Naive thymus-derived CD8-positive, alpha-beta T cell (primary cell): ENCODE measurements at regions not wholly inside any gene's neighbourhood (a gene's known extent, or its start where the extent isn't known, plus 50 kb on each side); places are given as distances from the start of the nearest gene placed in this dataset.

Experiments used
- ATAC-seq, 2 donors: fragments of 150-1000 bp; cut with Tn5 transposase in 1 of 2; sonication (Bioruptor Pico), chemical (Tn5 transposase) in 1 of 2; 1 replicate in 1 of 2; 2 replicates in 1 of 2; pipeline ENCODE4 v1.10.0; 2021; ENCODE audit warnings: mild to moderate bottlenecking in 2 of 2, moderate library complexity in 2 of 2
- POLR2A ChIA-PET: fragments of 350-600 bp; sonication (Branson Sonifier 250); formaldehyde crosslinking; loops from one replicate; lab custom pipeline; 2021; ENCODE audit warnings: antibody characterized with exemption; lab: Charles Lee
- DNase-seq, 10 donors: peaks; one replicate each; pipeline versions ENCODE4 v3.0.0 to v3.0.0-alpha.2; 2020 to 2022
- H3K27ac Mint-ChIP-seq, 10 donors: one replicate each; pipeline ENCODE4 v1.8.0; 2020 to 2022; ENCODE audit warnings: mild to moderate bottlenecking in 10 of 10, mixed read lengths in 10 of 10, moderate library complexity in 4 of 10, inconsistent platforms in 1 of 10
- H3K27me3 Mint-ChIP-seq, 5 donors: one replicate each; pipeline ENCODE4 v1.8.0; 2021 to 2022; ENCODE audit warnings: mixed read lengths in 5 of 5
- H3K36me3 Mint-ChIP-seq, 3 donors: one replicate each; pipeline ENCODE4 v1.8.0; 2020 to 2022; ENCODE audit warnings: mixed read lengths in 3 of 3, mild to moderate bottlenecking in 2 of 3, inconsistent platforms in 1 of 3
- H3K4me1 Mint-ChIP-seq, 4 donors: one replicate each; pipeline ENCODE4 v1.8.0; 2021 to 2022; ENCODE audit warnings: mixed read lengths in 4 of 4
- H3K4me3 Mint-ChIP-seq, 10 donors: one replicate each; pipeline ENCODE4 v1.8.0; 2020 to 2022; ENCODE audit warnings: mild to moderate bottlenecking in 10 of 10, mixed read lengths in 10 of 10, moderate library complexity in 6 of 10, inconsistent platforms in 1 of 10
- H3K9me3 Mint-ChIP-seq, 9 donors: one replicate each; pipeline ENCODE4 v1.8.0; 2020 to 2022; ENCODE audit warnings: mixed read lengths in 9 of 9, mild to moderate bottlenecking in 3 of 9, inconsistent platforms in 1 of 9, moderate library complexity in 1 of 9

DNA sequence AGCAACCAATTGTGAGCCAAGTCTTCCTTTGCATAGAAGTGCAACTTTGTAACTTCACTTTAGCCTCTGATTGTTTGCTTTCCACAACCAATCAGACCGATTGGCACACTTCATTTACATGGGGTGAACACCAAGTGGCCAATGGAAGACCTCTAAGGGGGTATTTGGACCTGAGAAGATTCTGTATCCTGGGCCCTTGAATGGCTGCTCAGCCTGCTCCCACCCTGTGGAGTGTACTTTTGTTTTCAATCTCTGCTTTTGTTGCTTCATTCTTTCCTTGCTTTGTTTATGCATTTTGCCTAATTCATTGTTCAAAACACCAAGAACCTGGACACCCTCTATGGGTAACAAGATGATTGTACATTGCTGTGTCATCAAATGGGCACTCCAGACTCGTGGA is 385.7 kb upstream of the NRP1 start:
- DNase-seq, result no peak
- POLR2A ChIA-PET, result no interaction called here
- H3K36me3 Mint-ChIP-seq, result no peaks in the 10 kb centered on the region
- H3K27ac Mint-ChIP-seq, result no peak overlapping the region
- H3K4me1 Mint-ChIP-seq, result no peaks in the 10 kb centered on the region
- peaks cover 0 to 3% (median 0%) of the 10 kb centered on the region in 9 donors for H3K9me3 Mint-ChIP-seq
- peaks cover 0 to 8% (median 2%) of the 10 kb centered on the region in 5 donors for H3K27me3 Mint-ChIP-seq
- no peak for ATAC-seq
- no peak overlapping the region for H3K4me3 Mint-ChIP-seq

GRCh38 chr10:33719005-33719703 is 384.7 kb upstream of the NRP1 start:
- H3K4me1 Mint-ChIP-seq, result no peaks in the 10 kb centered on the region
- peaks cover 0 to 3% (median 0%) of the 10 kb centered on the region in 9 donors for H3K9me3 Mint-ChIP-seq
- no peak overlapping the region for H3K4me3 Mint-ChIP-seq
- no peaks in the 10 kb centered on the region for H3K36me3 Mint-ChIP-seq
- DNase-seq (no peak), ATAC-seq (no peak)
- no peak overlapping the region for H3K27ac Mint-ChIP-seq
- POLR2A ChIA-PET, result no interaction called here
- H3K27me3 Mint-ChIP-seq, result peaks cover 0 to 10% (median 0%) of the 10 kb centered on the region in 5 donors

- Mint-ChIP-seq H3K4me1 (no peaks in the 10 kb centered on the region), H3K36me3 (no peaks in the 10 kb centered on the region), H3K9me3 (peaks cover 0 to 3% (median 0%) of the 10 kb centered on the region in 9 donors), H3K27me3 (peaks cover 3 to 15% (median 7%) of the 10 kb centered on the region in 5 donors), H3K4me3 (no peak overlapping the region), H3K27ac (no peak overlapping the region)
- POLR2A ChIA-PET, result no interaction called here
- DNase-seq (no peak), ATAC-seq (no peak)
Observed at GRCh38 chr10:33716501-33717267, 382.2 kb upstream of the NRP1 start.

DNA sequence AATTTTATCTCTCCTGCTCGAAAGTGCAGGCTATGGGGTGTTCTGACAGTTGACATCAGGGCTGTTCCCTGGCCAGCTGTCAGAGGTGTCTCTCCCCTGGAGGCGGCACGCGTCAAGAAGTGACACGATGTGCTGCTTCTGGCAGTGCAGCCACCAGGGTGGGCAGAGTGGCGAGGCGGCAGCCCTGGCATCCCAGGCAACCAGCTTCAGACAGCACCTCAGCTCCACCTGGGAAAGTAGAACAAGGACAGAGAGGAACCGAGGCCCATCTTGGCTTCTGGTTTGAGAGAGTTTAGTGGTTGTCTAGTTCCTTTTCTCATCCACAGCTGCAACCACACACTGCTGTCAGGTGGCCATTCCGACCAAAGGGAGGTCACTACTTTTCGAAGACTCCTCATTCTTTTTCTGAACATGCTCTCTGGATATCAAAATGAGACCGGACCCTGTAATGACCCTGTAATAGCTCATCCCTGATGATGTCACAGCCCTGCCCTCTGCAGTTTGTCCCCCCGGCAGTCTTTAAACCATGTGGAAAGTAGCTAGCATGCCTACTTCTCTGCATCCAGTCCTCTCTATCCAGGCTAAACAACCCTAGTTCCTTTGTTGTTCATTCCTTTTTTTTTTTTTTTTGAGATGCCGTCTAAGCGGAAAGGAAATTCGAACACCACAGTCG is 381.0 kb upstream of the NRP1 start:
- Mint-ChIP-seq H3K4me3 (no peak overlapping the region), H3K4me1 (no peaks in the 10 kb centered on the region)

GRCh38 chr10:33712825-33713224 is 378.4 kb upstream of the NRP1 start:
- POLR2A ChIA-PET, result no interaction called here
- Mint-ChIP-seq H3K9me3 (no peaks in the 10 kb centered on the region), H3K4me3 (no peak overlapping the region), H3K27me3 (peaks cover 6 to 17% (median 11%) of the 10 kb centered on the region in 5 donors), H3K4me1 (no peaks in the 10 kb centered on the region), H3K36me3 (no peaks in the 10 kb centered on the region), H3K27ac (no peak overlapping the region)
- ATAC-seq (no peak), DNase-seq (no peak)

More for the DNA sequence above, 381.0 kb upstream of the NRP1 start:
- POLR2A ChIA-PET, result no interaction called here
- no peak overlapping the region for H3K27ac Mint-ChIP-seq
- ATAC-seq, result no peak
- no peak for DNase-seq
- H3K9me3 Mint-ChIP-seq, result peaks cover 0 to 3% (median 0%) of the 10 kb centered on the region in 9 donors
- no peaks in the 10 kb centered on the region for H3K36me3 Mint-ChIP-seq
- peaks cover 3 to 15% (median 7%) of the 10 kb centered on the region in 5 donors for H3K27me3 Mint-ChIP-seq

DNA sequence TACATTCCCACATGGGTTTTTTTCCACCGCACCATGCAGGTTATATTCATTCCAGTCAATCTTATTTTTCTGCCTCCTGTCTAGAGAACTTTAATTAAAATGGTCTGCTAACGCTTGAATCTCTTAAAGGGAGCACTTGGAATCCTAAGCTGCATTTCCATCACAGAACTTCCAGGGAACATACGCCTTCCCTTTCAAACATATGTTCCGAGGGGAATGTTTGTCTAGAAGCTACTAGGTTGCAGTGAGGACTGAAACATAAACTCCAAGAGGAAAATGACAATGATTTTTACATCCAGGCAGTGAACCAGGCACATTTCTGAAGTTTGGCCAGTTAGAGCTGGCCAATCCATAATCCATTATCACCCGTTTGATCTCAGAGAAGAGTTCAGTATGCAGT is 375.5 kb upstream of the NRP1 start:
- DNase-seq, result no peak
- Mint-ChIP-seq H3K4me3 (no peak overlapping the region), H3K4me1 (no peaks in the 10 kb centered on the region), H3K9me3 (no peaks in the 10 kb centered on the region), H3K36me3 (no peaks in the 10 kb centered on the region), H3K27ac (no peak overlapping the region), H3K27me3 (peaks cover 6 to 28% (median 13%) of the 10 kb centered on the region in 5 donors)
- POLR2A ChIA-PET, result no interaction called here
- no peak for ATAC-seq

GRCh38 chr10:33709008-33709753 is 374.7 kb upstream of the NRP1 start:
- no peaks in the 10 kb centered on the region for H3K9me3 Mint-ChIP-seq
- POLR2A ChIA-PET, result no interaction called here
- ATAC-seq, result no peak

GRCh38 chr10:33708561-33708960 is 374.1 kb upstream of the NRP1 start:
- Mint-ChIP-seq H3K27ac (no peak overlapping the region), H3K9me3 (no peaks in the 10 kb centered on the region), H3K4me3 (no peak overlapping the region), H3K4me1 (no peaks in the 10 kb centered on the region), H3K27me3 (peaks cover 6 to 23% (median 8%) of the 10 kb centered on the region in 5 donors), H3K36me3 (no peaks in the 10 kb centered on the region)
- ATAC-seq, result no peak
- no peak for DNase-seq
- POLR2A ChIA-PET, result no interaction called here

More at GRCh38 chr10:33709008-33709753, 374.7 kb upstream of the NRP1 start:
- Mint-ChIP-seq H3K27me3 (peaks cover 6 to 26% (median 11%) of the 10 kb centered on the region in 5 donors), H3K27ac (no peak overlapping the region), H3K36me3 (no peaks in the 10 kb centered on the region), H3K4me3 (no peak overlapping the region), H3K4me1 (no peaks in the 10 kb centered on the region)
- no peak for DNase-seq

DNA sequence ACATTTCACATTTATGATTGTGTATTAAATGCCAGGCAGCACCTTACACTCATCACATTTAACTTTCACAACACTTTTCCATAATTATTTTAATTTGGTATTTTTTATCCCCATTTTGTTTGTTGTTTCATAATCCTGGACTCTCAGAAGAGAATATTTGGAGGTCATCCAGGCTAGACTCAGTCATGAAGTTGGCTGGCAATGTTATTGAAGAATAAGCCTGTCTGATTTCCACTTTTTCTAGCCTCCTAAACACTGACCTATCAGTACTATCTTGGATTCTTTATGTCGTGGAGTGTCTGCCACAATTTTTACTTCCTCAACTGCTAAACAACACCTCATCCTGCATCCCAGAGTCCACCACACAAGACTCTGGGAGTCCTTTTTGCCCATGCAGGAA is 372.3 kb upstream of the NRP1 start:
- ATAC-seq (no peak), DNase-seq (no peak)
- H3K4me1 Mint-ChIP-seq, result no peaks in the 10 kb centered on the region
- POLR2A ChIA-PET, result no interaction called here
- H3K36me3 Mint-ChIP-seq, result no peaks in the 10 kb centered on the region
- H3K27ac Mint-ChIP-seq, result no peak overlapping the region
- no peaks in the 10 kb centered on the region for H3K9me3 Mint-ChIP-seq
- no peak overlapping the region for H3K4me3 Mint-ChIP-seq
- peaks cover 3 to 21% (median 8%) of the 10 kb centered on the region in 5 donors for H3K27me3 Mint-ChIP-seq

- Mint-ChIP-seq H3K4me1 (no peaks in the 10 kb centered on the region), H3K27ac (no peak overlapping the region), H3K36me3 (no peaks in the 10 kb centered on the region), H3K9me3 (no peaks in the 10 kb centered on the region), H3K27me3 (peaks cover 3 to 27% (median 8%) of the 10 kb centered on the region in 5 donors), H3K4me3 (no peak overlapping the region)
- POLR2A ChIA-PET, result no interaction called here
- no peak for ATAC-seq
- DNase-seq, result no peak
Observed at GRCh38 chr10:33706191-33706590, 371.7 kb upstream of the NRP1 start.

DNA sequence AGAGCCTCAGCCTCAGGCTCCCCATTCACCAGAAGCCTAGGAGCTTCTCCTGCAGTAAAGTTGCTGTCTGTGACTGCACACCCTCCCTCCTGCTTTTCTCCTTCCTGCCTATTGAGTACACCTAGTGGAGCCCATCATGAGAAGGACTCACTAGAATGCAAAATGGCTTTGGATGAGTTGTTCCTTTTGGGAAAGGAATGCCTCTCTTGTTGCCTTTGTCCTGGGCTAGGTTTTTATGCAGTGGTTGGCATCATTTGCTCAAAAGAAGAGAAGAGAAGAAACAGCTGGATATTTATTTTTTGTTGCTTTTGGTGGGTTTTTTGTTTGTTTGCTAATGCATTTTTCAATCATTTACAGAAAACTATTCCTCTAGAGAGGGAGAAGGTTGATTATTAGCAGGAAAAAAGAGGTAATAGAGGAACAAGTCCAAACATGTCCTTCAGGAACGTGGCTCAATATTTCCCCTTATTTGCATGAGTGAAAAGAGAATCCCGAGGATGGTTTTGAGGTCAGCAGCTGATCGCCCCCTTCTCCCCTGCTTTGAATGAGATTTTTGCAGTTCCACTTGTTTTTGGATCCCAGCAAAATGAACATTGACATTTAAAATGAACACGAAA is 369.9 kb upstream of the NRP1 start:
- Mint-ChIP-seq H3K9me3 (no peaks in the 10 kb centered on the region), H3K36me3 (no peaks in the 10 kb centered on the region), H3K27ac (no peak overlapping the region), H3K4me3 (no peak overlapping the region), H3K27me3 (peaks cover 2 to 36% (median 9%) of the 10 kb centered on the region in 5 donors), H3K4me1 (no peaks in the 10 kb centered on the region)
- POLR2A ChIA-PET, result no interaction called here
- no peak for ATAC-seq
- no peak for DNase-seq

DNA sequence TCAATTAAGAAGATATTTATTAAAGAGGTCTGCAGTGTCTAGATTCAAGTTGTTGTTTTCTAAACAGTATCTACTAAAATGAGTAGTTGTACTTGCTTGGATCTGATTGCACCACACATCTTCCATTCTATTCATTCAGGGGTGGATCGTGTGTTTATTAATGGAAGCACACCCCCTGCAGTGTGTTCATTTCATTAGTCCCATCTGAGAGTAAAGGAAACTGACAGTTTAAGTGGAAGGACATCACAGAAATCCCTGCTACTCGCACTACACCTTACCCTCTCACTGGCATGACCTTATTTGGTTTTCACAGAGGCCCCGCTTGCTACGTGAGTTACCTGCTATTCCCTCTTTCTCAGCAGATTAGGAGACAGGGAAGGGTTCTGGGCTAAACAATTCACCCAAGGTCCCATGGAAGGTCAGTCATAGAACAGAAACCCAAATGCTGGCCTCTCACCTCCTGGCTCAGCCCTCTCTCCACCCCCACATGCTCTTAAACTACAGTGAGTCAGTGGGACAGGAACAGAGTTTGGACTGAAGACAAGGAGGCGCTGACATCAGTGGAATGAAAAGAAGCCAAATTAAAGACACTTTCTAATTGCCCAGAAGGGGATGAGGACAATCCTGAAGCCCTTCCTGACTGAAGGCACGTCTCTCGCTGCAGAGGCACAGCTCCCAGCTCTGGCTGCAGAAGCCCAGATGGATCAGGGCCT is 369.2 kb upstream of the NRP1 start:
- H3K4me3 Mint-ChIP-seq, result no peak overlapping the region
- peaks cover 2 to 36% (median 9%) of the 10 kb centered on the region in 5 donors for H3K27me3 Mint-ChIP-seq
- POLR2A ChIA-PET, result no interaction called here
- DNase-seq, result no peak
- no peaks in the 10 kb centered on the region for H3K36me3 Mint-ChIP-seq
- H3K27ac Mint-ChIP-seq, result no peak overlapping the region
- H3K4me1 Mint-ChIP-seq, result no peaks in the 10 kb centered on the region
- no peak for ATAC-seq
- no peaks in the 10 kb centered on the region for H3K9me3 Mint-ChIP-seq
